ENCODE measurements at regions not wholly inside any gene's neighbourhood (a gene's known extent, or its start where the extent isn't known, plus 50 kb on each side); places are given as distances from the start of the nearest gene placed in this dataset.

DNA sequence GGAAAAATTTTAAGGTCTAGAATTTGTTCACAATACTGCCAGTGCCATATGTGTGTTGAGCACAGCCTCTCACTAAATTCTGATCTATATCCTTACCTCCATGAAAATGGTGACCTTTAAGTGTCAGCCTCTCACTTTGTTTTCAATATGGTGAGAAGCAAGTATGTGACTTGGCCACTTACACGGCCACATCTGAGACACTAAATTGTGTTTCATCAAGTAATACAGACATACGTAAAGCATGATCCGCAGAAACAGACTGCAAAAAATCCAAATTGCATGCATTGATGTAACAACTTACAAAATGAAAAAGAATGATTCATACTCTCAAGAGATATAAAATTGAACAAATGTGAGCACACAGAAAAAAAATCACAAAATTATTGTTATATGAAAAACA, 55.2 kb upstream of the UGP2 start:
- no peak for FAIRE-seq

- no peak for FAIRE-seq
Observed at GRCh38 chr2:63788071-63788470, 53.6 kb upstream of the UGP2 start.

DNA sequence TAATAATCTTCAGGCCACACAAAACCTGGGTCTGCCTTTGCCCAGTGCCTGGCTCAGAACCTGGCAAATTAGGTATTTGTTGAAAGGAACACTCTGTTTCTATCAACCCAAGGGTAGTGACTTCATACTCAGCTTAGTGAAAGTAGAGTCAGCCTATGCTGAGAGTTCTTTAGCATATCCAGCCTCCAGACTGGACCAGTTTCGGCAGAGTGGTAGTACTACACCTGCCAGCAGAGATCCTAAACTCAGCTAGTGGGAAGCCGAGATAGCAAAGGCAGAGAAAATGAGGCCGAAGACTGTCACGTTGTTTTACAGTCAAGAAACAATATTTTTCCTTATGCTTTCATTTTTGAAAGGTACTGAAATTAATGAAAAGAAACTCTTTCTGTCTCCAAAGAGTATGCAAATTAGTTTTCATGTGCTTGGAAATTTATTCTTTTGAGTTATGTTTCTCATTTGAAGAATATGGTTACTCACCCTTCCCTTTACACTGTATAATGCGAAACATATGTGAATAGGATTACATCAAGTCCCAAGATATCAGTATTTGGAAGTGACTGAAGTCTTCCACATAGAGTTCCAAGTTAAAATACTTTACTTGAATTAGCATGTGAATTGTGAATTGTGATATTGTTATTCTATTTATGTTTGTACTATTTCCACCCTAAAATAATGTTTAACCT, 52.2 kb upstream of the UGP2 start:
- FAIRE-seq = no peak

- no peak for FAIRE-seq
Observed at GRCh38 chr2:63790491-63790890, 51.2 kb upstream of the UGP2 start.

DNA sequence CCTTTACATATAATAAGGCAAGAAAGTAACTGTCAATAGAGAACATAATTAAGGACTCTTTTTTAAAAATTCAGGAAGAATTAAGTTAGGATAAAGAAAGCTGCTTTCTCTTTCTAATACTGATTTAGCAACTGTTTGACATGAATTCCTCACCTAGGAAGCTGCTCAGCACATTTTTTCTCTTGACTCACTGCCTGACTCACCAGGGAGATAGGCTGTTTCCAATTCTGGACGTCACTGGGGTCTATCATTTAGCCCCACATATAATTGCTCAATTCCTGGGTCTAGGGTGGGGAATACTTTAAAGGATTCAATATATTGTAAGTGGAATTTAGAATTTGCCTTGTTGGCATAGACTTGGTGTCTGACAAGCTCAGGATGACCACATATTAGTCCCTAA, 50.8 kb upstream of the UGP2 start:
- no peak for FAIRE-seq

GRCh38 chr2:63791387-63791786, 50.3 kb upstream of the UGP2 start:
- no peak for FAIRE-seq
